ENCODE measurements at regions not wholly inside any gene's neighbourhood (a gene's known extent, or its start where the extent isn't known, plus 50 kb on each side); places are given as distances from the start of the nearest gene placed in this dataset.

GRCh38 chr3:59327376-59327808 lies 277.6 kb upstream of the CFAP20DC start:
- TF ChIP-seq CTCF (IDR thresholded peaks at IDR 0.05) (no peak), EP300 (IDR thresholded peaks at IDR 0.05) (no peak)
